HUDEP-2 (cell line): ENCODE measurements at regions not wholly inside any gene's neighbourhood (a gene's known extent, or its start where the extent isn't known, plus 50 kb on each side); places are given as distances from the start of the nearest gene placed in this dataset.
A peak's percentile ranks its signal among the peaks of the same experiment; 100 is the strongest.
"Not testable (repeated sequence)": the region's sequence is repeated elsewhere in the genome, so short reads cannot be mapped to it uniquely, and the experiment has no call there.

Experiments used
- DNase-seq, 76 experiments: peaks; one replicate each; lab custom pipeline; 2025; ENCODE audit not compliant: unreplicated experiment in 76 of 76; lab: John Stamatoyannopoulos, UW

- no peak for DNase-seq
Observed at GRCh38 chr14:37974421-37974820, 233.3 kb upstream of the SSTR1 start.

- DNase-seq, result no peak
Observed at GRCh38 chr14:37977481-37977880, 230.2 kb upstream of the SSTR1 start.

- peak in 12 of 76 experiments; percentile 0 to 38 (median 8) for DNase-seq
Observed at GRCh38 chr14:37985826-37986470, 221.8 kb upstream of the SSTR1 start.

- no peak for DNase-seq
Observed at GRCh38 chr14:37988472-37988871, 219.2 kb upstream of the SSTR1 start.

GRCh38 chr14:37991027-37991426 is 216.7 kb upstream of the SSTR1 start:
- DNase-seq, result no peak

GRCh38 chr14:37992499-37992898 is 215.2 kb upstream of the SSTR1 start:
- DNase-seq, result no peak

GRCh38 chr14:37994846-37995372 is 212.8 kb upstream of the SSTR1 start:
- DNase-seq, result no peak

GRCh38 chr14:37997017-37997416 is 210.7 kb upstream of the SSTR1 start:
- no peak for DNase-seq

- DNase-seq, result no peak
Observed at GRCh38 chr14:38000340-38000739, 207.4 kb upstream of the SSTR1 start.

GRCh38 chr14:38001501-38001900 is 206.2 kb upstream of the SSTR1 start:
- DNase-seq, result no peak

GRCh38 chr14:38003746-38004609 is 203.7 kb upstream of the SSTR1 start:
- no peak for DNase-seq

- DNase-seq, result no peak
Observed at GRCh38 chr14:38004610-38004879, 203.2 kb upstream of the SSTR1 start.

GRCh38 chr14:38011156-38011555 is 196.5 kb upstream of the SSTR1 start:
- not testable (repeated sequence) for DNase-seq

GRCh38 chr14:38012056-38012455 is 195.6 kb upstream of the SSTR1 start:
- DNase-seq, result no peak

- DNase-seq, result peak in 2 of 76 experiments; percentile 2 to 4
Observed at GRCh38 chr14:38016497-38016896, 191.2 kb upstream of the SSTR1 start.

GRCh38 chr14:38021861-38022260 is 185.8 kb upstream of the SSTR1 start:
- no peak for DNase-seq

- DNase-seq, result no peak
Observed at GRCh38 chr14:38022775-38023174, 184.9 kb upstream of the SSTR1 start.

GRCh38 chr14:38038171-38038570 is 169.5 kb upstream of the SSTR1 start:
- DNase-seq, result peak in 5 of 76 experiments; percentile 1 to 14 (median 5)

GRCh38 chr14:38038986-38039385 is 168.7 kb upstream of the SSTR1 start:
- DNase-seq, result peak in 12 of 76 experiments; percentile 1 to 53 (median 30)

GRCh38 chr14:38039496-38039895 is 168.2 kb upstream of the SSTR1 start:
- peak in 1 of 76 experiments; percentile 2 for DNase-seq

- no peak for DNase-seq
Observed at GRCh38 chr14:38040411-38040810, 167.3 kb upstream of the SSTR1 start.

GRCh38 chr14:38042322-38042721 is 165.4 kb upstream of the SSTR1 start:
- DNase-seq, result no peak
